ENCODE measurements at regions not wholly inside any gene's neighbourhood (a gene's known extent, or its start where the extent isn't known, plus 50 kb on each side); places are given as distances from the start of the nearest gene placed in this dataset.

DNA sequence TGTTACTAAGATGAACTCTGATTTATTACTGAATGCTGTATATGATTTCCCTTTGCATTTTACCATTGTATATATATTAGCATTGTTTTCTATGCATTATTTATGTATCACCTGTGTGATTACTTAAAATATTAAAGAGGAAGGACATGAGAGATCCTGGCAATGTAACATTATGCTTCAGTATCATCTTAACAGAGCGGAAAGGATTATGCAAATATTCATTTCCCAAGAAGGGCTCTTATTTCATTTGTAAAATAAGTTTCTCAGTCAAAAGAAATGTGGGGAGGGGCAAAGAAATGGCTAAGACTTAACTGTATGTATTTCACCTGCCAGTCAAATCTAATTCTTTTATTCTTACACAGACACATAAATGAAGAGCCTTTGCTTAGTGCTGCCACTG, 654.2 kb upstream of the PKDCC start:
- Histone ChIP-seq H3K4me3 (replicated peaks; ENCODE audit: insufficient read depth, low read length) (no peak overlapping the region), H3K27me3 (ENCODE audit: insufficient read depth, poor library complexity, severe bottlenecking) (no peaks in the 10 kb centered on the region), H3K27ac (replicated peaks) (no peak overlapping the region)
- no peak for TF ChIP-seq GABPA (IDR thresholded peaks at IDR 0.05; ENCODE audit: low read depth)
- TF ChIP-seq, protein P1, sequence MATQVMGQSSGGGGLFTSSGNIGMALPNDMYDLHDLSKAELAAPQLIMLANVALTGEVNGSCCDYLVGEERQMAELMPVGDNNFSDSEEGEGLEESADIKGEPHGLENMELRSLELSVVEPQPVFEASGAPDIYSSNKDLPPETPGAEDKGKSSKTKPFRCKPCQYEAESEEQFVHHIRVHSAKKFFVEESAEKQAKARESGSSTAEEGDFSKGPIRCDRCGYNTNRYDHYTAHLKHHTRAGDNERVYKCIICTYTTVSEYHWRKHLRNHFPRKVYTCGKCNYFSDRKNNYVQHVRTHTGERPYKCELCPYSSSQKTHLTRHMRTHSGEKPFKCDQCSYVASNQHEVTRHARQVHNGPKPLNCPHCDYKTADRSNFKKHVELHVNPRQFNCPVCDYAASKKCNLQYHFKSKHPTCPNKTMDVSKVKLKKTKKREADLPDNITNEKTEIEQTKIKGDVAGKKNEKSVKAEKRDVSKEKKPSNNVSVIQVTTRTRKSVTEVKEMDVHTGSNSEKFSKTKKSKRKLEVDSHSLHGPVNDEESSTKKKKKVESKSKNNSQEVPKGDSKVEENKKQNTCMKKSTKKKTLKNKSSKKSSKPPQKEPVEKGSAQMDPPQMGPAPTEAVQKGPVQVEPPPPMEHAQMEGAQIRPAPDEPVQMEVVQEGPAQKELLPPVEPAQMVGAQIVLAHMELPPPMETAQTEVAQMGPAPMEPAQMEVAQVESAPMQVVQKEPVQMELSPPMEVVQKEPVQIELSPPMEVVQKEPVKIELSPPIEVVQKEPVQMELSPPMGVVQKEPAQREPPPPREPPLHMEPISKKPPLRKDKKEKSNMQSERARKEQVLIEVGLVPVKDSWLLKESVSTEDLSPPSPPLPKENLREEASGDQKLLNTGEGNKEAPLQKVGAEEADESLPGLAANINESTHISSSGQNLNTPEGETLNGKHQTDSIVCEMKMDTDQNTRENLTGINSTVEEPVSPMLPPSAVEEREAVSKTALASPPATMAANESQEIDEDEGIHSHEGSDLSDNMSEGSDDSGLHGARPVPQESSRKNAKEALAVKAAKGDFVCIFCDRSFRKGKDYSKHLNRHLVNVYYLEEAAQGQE (IDR thresholded peaks at IDR 0.05; ENCODE audit: insufficient replicate concordance, low read depth): no peak
- no peak for TF ChIP-seq SPI1 (IDR thresholded peaks at IDR 0.05; ENCODE audit: borderline replicate concordance, low read depth)
- no peak for TF ChIP-seq CTCF (IDR thresholded peaks at IDR 0.05; ENCODE audit: insufficient read depth, low read length)
- TF ChIP-seq POLR2AphosphoS5 (IDR thresholded peaks at IDR 0.05; ENCODE audit: low read depth): no peak
- DNase-seq (ENCODE audit: low read depth in 1 of 2, low spot score in 1 of 2): no peak

GRCh38 chr2:41394541-41394940, 653.3 kb upstream of the PKDCC start:
- Histone ChIP-seq H3K27ac (replicated peaks) (no peak overlapping the region), H3K4me3 (replicated peaks; ENCODE audit: insufficient read depth, low read length) (no peak overlapping the region), H3K27me3 (ENCODE audit: insufficient read depth, poor library complexity, severe bottlenecking) (no peaks in the 10 kb centered on the region)
- TF ChIP-seq POLR2AphosphoS5 (IDR thresholded peaks at IDR 0.05; ENCODE audit: low read depth) (no peak), SPI1 (IDR thresholded peaks at IDR 0.05; ENCODE audit: borderline replicate concordance, low read depth) (no peak), CTCF (IDR thresholded peaks at IDR 0.05; ENCODE audit: insufficient read depth, low read length) (no peak), GABPA (IDR thresholded peaks at IDR 0.05; ENCODE audit: low read depth) (no peak)
- TF ChIP-seq, protein P1 (IDR thresholded peaks at IDR 0.05; ENCODE audit: insufficient replicate concordance, low read depth): no peak
- DNase-seq (ENCODE audit: low read depth in 1 of 2, low spot score in 1 of 2): no peak

DNA sequence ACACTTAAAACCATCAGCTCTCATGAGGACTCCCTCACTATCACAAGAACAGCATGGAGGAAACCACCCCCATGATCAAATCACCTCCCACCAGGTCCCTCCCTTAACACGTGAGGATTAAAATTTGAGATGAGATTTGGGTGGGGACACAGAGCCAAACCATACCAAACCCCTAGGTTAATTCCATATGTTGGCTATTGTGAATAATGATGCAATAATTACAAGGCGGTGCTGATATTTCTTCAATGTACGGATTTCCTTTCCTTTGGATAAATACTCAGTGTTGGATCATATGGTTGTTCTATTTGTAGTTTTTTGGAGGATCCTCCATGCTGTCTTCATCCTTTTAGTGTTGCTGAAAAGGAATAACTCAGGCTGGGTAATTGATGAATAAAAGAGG, 652.1 kb upstream of the PKDCC start:
- DNase-seq (ENCODE audit: low read depth in 1 of 2, low spot score in 1 of 2): no peak
- TF ChIP-seq GABPA (IDR thresholded peaks at IDR 0.05; ENCODE audit: low read depth) (no peak), POLR2AphosphoS5 (IDR thresholded peaks at IDR 0.05; ENCODE audit: low read depth) (no peak), CTCF (IDR thresholded peaks at IDR 0.05; ENCODE audit: insufficient read depth, low read length) (no peak)
- Histone ChIP-seq H3K4me3 (replicated peaks; ENCODE audit: insufficient read depth, low read length) (no peak overlapping the region), H3K27ac (replicated peaks) (no peak overlapping the region), H3K27me3 (ENCODE audit: insufficient read depth, poor library complexity, severe bottlenecking) (no peaks in the 10 kb centered on the region)

GRCh38 chr2:41399437-41400087, 648.3 kb upstream of the PKDCC start:
- Histone ChIP-seq H3K27me3 (ENCODE audit: insufficient read depth, poor library complexity, severe bottlenecking) (no peaks in the 10 kb centered on the region), H3K4me3 (replicated peaks; ENCODE audit: insufficient read depth, low read length) (no peak overlapping the region), H3K27ac (replicated peaks) (no peak overlapping the region)
- DNase-seq (ENCODE audit: low read depth in 1 of 2, low spot score in 1 of 2): no peak
- no peak for TF ChIP-seq CTCF (IDR thresholded peaks at IDR 0.05; ENCODE audit: insufficient read depth, low read length)
- no peak for TF ChIP-seq SPI1 (IDR thresholded peaks at IDR 0.05; ENCODE audit: borderline replicate concordance, low read depth)
- no peak for TF ChIP-seq POLR2AphosphoS5 (IDR thresholded peaks at IDR 0.05; ENCODE audit: low read depth)
- no peak for TF ChIP-seq GABPA (IDR thresholded peaks at IDR 0.05; ENCODE audit: low read depth)
- TF ChIP-seq, protein P1 (IDR thresholded peaks at IDR 0.05; ENCODE audit: insufficient replicate concordance, low read depth): no peak

Data from HL-60 (cell line).